GM12878 (cell line): ENCODE measurements at regions not wholly inside any gene's neighbourhood (a gene's known extent, or its start where the extent isn't known, plus 50 kb on each side); places are given as distances from the start of the nearest gene placed in this dataset.

Experiments
- ATAC-seq: fragments of 200-7000 bp; cut with Tn5 transposase; 3 replicates; pipeline ENCODE4 v1.9.1; 2020; ENCODE audit warnings: mild to moderate bottlenecking, moderate library complexity
- BruUV-seq: library from RNA; stranded (reverse); fragments of 400-500 nt; replicated peaks from 2 replicates; lab custom pipeline; 2021; lab: Mats Ljungman, UMichigan
- CTCF ChIA-PET: fragments of 300-600 bp; sonication (Branson Sonifier 250); formaldehyde crosslinking; extraction: SDS; loops from one replicate; lab custom pipeline; 2021; ENCODE audit warnings: inconsistent platforms; lab: Yijun Ruan, JAX
- POLR2A ChIA-PET: fragments of 350-600 bp; formaldehyde crosslinking; extraction: SDS; loops from one replicate; lab custom pipeline; 2021; ENCODE audit warnings: inconsistent platforms; lab: Charles Lee
- RAD21 ChIA-PET: fragments of 300-600 bp; sonication (Branson Sonifier 250); formaldehyde crosslinking; loops from one replicate; lab custom pipeline; 2023; ENCODE audit warnings: antibody characterized with exemption; ENCODE audit not compliant: unreplicated experiment; lab: Charles Lee
- SMC1A ChIA-PET: fragments of 300-600 bp; sonication (Branson Sonifier 250); formaldehyde crosslinking; loops from one replicate; lab custom pipeline; 2023; ENCODE audit not compliant: unreplicated experiment, uncharacterized antibody; lab: Charles Lee
- DNase-seq: peaks from one replicate; pipeline ENCODE4 v3.0.0-alpha.2; 2011; ENCODE audit warnings: low read depth, low spot score
- FAIRE-seq: peaks from 3 replicates; lab custom pipeline; 2011; peaks lifted over from hg19 to GRCh38; lab: Jason Lieb, UNC
- H2AFZ ChIP-seq: 2 replicates; pipeline ENCODE4 v1.6.0; 2011; ENCODE audit warnings: low read depth, low read length, control low read depth; ENCODE audit not compliant: control insufficient read depth
- H3K27ac ChIP-seq: 2 replicates; pipeline ENCODE4 v1.5.1; 2011; ENCODE audit warnings: control low read depth; ENCODE audit not compliant: control insufficient read depth, insufficient read depth
- H3K27me3 ChIP-seq, 2 experiments: replicated peaks in 1 of 2; 2 replicates each; pipeline versions ENCODE4 v1.6.0 to v1.6.1; 2011; ENCODE audit warnings: low read length in 1 of 2; ENCODE audit not compliant: control insufficient read depth in 2 of 2, insufficient read depth in 2 of 2
- H3K36me3 ChIP-seq, 2 experiments: 2 replicates each; pipeline ENCODE4 v1.5.1; 2011; ENCODE audit warnings: low read length in 1 of 2; ENCODE audit not compliant: control insufficient read depth in 2 of 2, insufficient read depth in 2 of 2
- H3K4me1 ChIP-seq: 2 replicates; pipeline ENCODE4 v1.6.1; 2011; ENCODE audit warnings: mild to moderate bottlenecking, low read length, moderate library complexity, mixed read lengths; ENCODE audit not compliant: control insufficient read depth, insufficient read depth
- H3K4me2 ChIP-seq: 2 replicates; pipeline ENCODE4 v1.6.0; 2011; ENCODE audit warnings: control low read depth; ENCODE audit not compliant: control insufficient read depth, insufficient read depth
- H3K4me3 ChIP-seq: fragments of 200-600 bp; sonication (generic); 2 replicates; pipeline ENCODE4 v1.5.1; 2016
- H3K79me2 ChIP-seq: 2 replicates; pipeline ENCODE4 v1.6.0; 2011; ENCODE audit warnings: low read length; ENCODE audit not compliant: control insufficient read depth, insufficient read depth
- H3K9ac ChIP-seq: 2 replicates; pipeline ENCODE4 v1.8.0; 2011; ENCODE audit warnings: low read length, control low read depth, mixed read lengths; ENCODE audit not compliant: control insufficient read depth, insufficient read depth
- H3K9me3 ChIP-seq: replicated peaks from 3 replicates; pipeline ENCODE4 v1.5.1; 2011; ENCODE audit warnings: mild to moderate bottlenecking, low read length; ENCODE audit not compliant: control insufficient read depth, insufficient read depth
- H4K20me1 ChIP-seq: 2 replicates; pipeline ENCODE4 v1.6.0; 2011; ENCODE audit not compliant: control insufficient read depth, insufficient read depth
- ATF3 ChIP-seq: IDR thresholded peaks from 2 replicates; pipeline ENCODE4 v1.6.1; 2011; ENCODE audit warnings: low read depth, mild to moderate bottlenecking, low read length, moderate library complexity, borderline replicate concordance; ENCODE audit errors: extremely low read depth
- FOXK2 ChIP-seq: fragments of 450-650 bp; IDR thresholded peaks from 2 replicates; pipeline ENCODE4 v1.6.1; 2017; ENCODE audit warnings: mild to moderate bottlenecking, moderate library complexity
- GATAD2B ChIP-seq: fragments of 450-650 bp; conservative IDR thresholded peaks from 2 replicates; pipeline ENCODE4 v1.6.1; 2017; ENCODE audit warnings: low read depth, mild to moderate bottlenecking, moderate library complexity
- IKZF2 ChIP-seq, 2 experiments: fragments of 450-650 bp; IDR thresholded peaks; 2 replicates each; pipeline ENCODE4 v1.6.1; 2017; ENCODE audit warnings: mild to moderate bottlenecking in 2 of 2, moderate library complexity in 2 of 2
- KAT2A ChIP-seq: conservative IDR thresholded peaks from 2 replicates; pipeline ENCODE4 v1.6.1; 2011; ENCODE audit warnings: low read depth, low read length; ENCODE audit not compliant: control insufficient read depth
- KLF5 ChIP-seq: fragments of 450-650 bp; IDR thresholded peaks from 2 replicates; pipeline ENCODE4 v1.6.1; 2014; ENCODE audit warnings: mild to moderate bottlenecking; ENCODE audit not compliant: partially characterized antibody
- RUNX3 ChIP-seq: IDR thresholded peaks from 2 replicates; pipeline ENCODE4 v1.6.1; 2012; ENCODE audit warnings: low read length, inconsistent platforms
- YBX1 ChIP-seq: fragments of 450-650 bp; IDR thresholded peaks from 2 replicates; pipeline ENCODE4 v1.6.1; 2016; ENCODE audit warnings: antibody characterized with exemption
- ZNF24 ChIP-seq: fragments of 450-650 bp; IDR thresholded peaks from 2 replicates; pipeline ENCODE4 v1.6.1; 2017; ENCODE audit warnings: antibody characterized with exemption, mild to moderate bottlenecking
- WGBS: methylation state at CpG from one replicate; pipeline ENCODE4 v1.1.6; 2016; ENCODE audit warnings: low lambda C conversion rate; ENCODE audit not compliant: insufficient replicate concordance, insufficient coverage; ENCODE audit errors: missing lambda C conversion rate; 5-methylcytosine and 5-hydroxymethylcytosine counted together
- in situ Hi-C: fragments of 300-500 bp; cut with MboI; formaldehyde crosslinking; loops from 9 replicates; pipeline ENCODE4 v1.14.3; 2018; ENCODE audit warnings: mixed read lengths
- intact Hi-C: fragments of 100-400 bp; cut with micrococcal nuclease; formaldehyde crosslinking; loops from one replicate; pipeline ENCODE4 v1.14.2; 2022; ENCODE audit not compliant: unreplicated experiment
- TF ChIP-seq, protein P1 (sequence below): IDR thresholded peaks from 2 replicates; pipeline ENCODE4 v1.6.1; 2012; ENCODE audit warnings: low read depth, low read length, improper control_type of control experiment

DNA sequence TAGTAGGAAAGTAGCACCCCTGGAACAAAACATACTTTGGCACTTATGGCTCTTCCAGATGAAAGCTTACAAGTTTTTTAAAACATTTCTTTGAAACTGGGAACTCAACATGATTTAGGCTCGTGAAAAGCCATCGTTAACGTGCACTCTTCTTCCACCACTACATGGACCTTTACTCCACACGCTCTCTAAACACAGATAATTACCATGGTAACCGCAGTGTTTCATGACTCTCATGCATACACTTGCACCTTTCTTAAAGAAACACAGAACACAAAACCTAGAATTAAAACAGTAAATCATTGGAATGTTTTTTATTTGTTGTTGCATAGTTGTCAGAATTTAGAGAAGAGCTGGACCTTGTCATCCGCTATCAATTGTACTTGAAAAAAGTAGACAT lies 154.3 kb downstream of the FGF9 start (continued):
- TF ChIP-seq, protein P1, sequence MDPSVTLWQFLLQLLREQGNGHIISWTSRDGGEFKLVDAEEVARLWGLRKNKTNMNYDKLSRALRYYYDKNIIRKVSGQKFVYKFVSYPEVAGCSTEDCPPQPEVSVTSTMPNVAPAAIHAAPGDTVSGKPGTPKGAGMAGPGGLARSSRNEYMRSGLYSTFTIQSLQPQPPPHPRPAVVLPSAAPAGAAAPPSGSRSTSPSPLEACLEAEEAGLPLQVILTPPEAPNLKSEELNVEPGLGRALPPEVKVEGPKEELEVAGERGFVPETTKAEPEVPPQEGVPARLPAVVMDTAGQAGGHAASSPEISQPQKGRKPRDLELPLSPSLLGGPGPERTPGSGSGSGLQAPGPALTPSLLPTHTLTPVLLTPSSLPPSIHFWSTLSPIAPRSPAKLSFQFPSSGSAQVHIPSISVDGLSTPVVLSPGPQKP: no peak
- no peak for TF ChIP-seq IKZF2 (IDR thresholded peaks at IDR 0.05)
- no peak for TF ChIP-seq ZNF24

GRCh38 chr13:21825801-21826200 lies 154.9 kb downstream of the FGF9 start:
- H3K27ac ChIP-seq: no peak overlapping the region
- ATAC-seq (no peak), DNase-seq (no peak), FAIRE-seq (no peak)
- in situ Hi-C loops: no loop called here
- H3K4me3 ChIP-seq: no peak overlapping the region
- H2AFZ ChIP-seq: no peak overlapping the region
- ChIA-PET SMC1A (no interaction called here), POLR2A (no interaction called here), RAD21 (no interaction called here), CTCF (no interaction called here)
- H3K4me1 ChIP-seq: no peaks in the 10 kb centered on the region
- H3K4me2 ChIP-seq: no peak overlapping the region
- TF ChIP-seq KAT2A: no peak
- TF ChIP-seq YBX1: no peak
- TF ChIP-seq ATF3: no peak
- TF ChIP-seq FOXK2: no peak
- no peak for TF ChIP-seq KLF5
- TF ChIP-seq GATAD2B: no peak
- no peak for TF ChIP-seq RUNX3
- H4K20me1 ChIP-seq: no peaks in the 10 kb centered on the region
- H3K9ac ChIP-seq: no peak overlapping the region
- no peaks in the 10 kb centered on the region for H3K27me3 ChIP-seq
- intact Hi-C loops: no loop called here
- no peaks in the 10 kb centered on the region for H3K79me2 ChIP-seq
- BruUV-seq: no TSS peak
- 3% methylated on average over 2 of the region's 2 CpGs for WGBS
- no peaks in the 10 kb centered on the region for H3K9me3 ChIP-seq
- H3K36me3 ChIP-seq: no peaks in the 10 kb centered on the region
